Osteocyte (in vitro differentiated cells): ENCODE measurements at regions not wholly inside any gene's neighbourhood (a gene's known extent, or its start where the extent isn't known, plus 50 kb on each side); places are given as distances from the start of the nearest gene placed in this dataset.

ENCODE experiments used
- DNase-seq: peaks from one replicate; pipeline ENCODE4 v3.0.0; 2021; ENCODE audit warnings: mixed read lengths; ENCODE audit not compliant: unreplicated experiment; ENCODE audit errors: extremely low spot score
- H3K27ac Mint-ChIP-seq: one replicate; pipeline ENCODE4 v1.8.0; 2021; ENCODE audit warnings: mild to moderate bottlenecking, mixed read lengths; ENCODE audit not compliant: unreplicated experiment
- H3K27me3 Mint-ChIP-seq: one replicate; pipeline ENCODE4 v1.8.0; 2021; ENCODE audit warnings: mixed read lengths; ENCODE audit not compliant: unreplicated experiment
- H3K36me3 Mint-ChIP-seq: one replicate; pipeline ENCODE4 v1.8.0; 2021; ENCODE audit warnings: mixed read lengths; ENCODE audit not compliant: unreplicated experiment
- H3K4me1 Mint-ChIP-seq: one replicate; pipeline ENCODE4 v1.8.0; 2021; ENCODE audit warnings: mixed read lengths; ENCODE audit not compliant: unreplicated experiment
- H3K4me3 Mint-ChIP-seq: one replicate; pipeline ENCODE4 v1.8.0; 2021; ENCODE audit warnings: mild to moderate bottlenecking, moderate library complexity, mixed read lengths; ENCODE audit not compliant: unreplicated experiment
- H3K9me3 Mint-ChIP-seq: one replicate; pipeline ENCODE4 v1.8.0; 2021; ENCODE audit warnings: mixed read lengths; ENCODE audit not compliant: unreplicated experiment
- CTCF ChIP-seq: fragments of 200-600 bp; sonication (generic); IDR thresholded peaks from 2 replicates; pipeline ENCODE4 v1.5.0; 2021; ENCODE audit warnings: antibody characterized with exemption, mild to moderate bottlenecking, moderate library complexity

GRCh38 chr16:85314512-85314971 is 202.3 kb upstream of the CIBAR2 start:
- peaks cover 47% of the 10 kb centered on the region for H3K4me1 Mint-ChIP-seq
- no peak for DNase-seq
- no peak overlapping the region for H3K4me3 Mint-ChIP-seq
- H3K36me3 Mint-ChIP-seq = no peaks in the 10 kb centered on the region
- TF ChIP-seq CTCF = no peak
- H3K27me3 Mint-ChIP-seq = no peaks in the 10 kb centered on the region
- peak overlapping the region; percentile 47 for H3K27ac Mint-ChIP-seq
- H3K9me3 Mint-ChIP-seq = no peaks in the 10 kb centered on the region

GRCh38 chr16:85315866-85316265 is 203.6 kb upstream of the CIBAR2 start:
- no peak for DNase-seq
- no peaks in the 10 kb centered on the region for H3K36me3 Mint-ChIP-seq
- H3K27ac Mint-ChIP-seq = no peak overlapping the region
- no peaks in the 10 kb centered on the region for H3K9me3 Mint-ChIP-seq
- H3K27me3 Mint-ChIP-seq = no peaks in the 10 kb centered on the region
- peaks cover 58% of the 10 kb centered on the region for H3K4me1 Mint-ChIP-seq
- no peak overlapping the region for H3K4me3 Mint-ChIP-seq
- no peak for TF ChIP-seq CTCF

- DNase-seq = no peak
- peak; percentile 89 for TF ChIP-seq CTCF
- Mint-ChIP-seq H3K27ac (no peak overlapping the region), H3K4me1 (peaks cover 59% of the 10 kb centered on the region), H3K4me3 (no peak overlapping the region), H3K27me3 (no peaks in the 10 kb centered on the region), H3K9me3 (no peaks in the 10 kb centered on the region), H3K36me3 (no peaks in the 10 kb centered on the region)
Observed at GRCh38 chr16:85316321-85316919, 204.1 kb upstream of the CIBAR2 start.

- H3K9me3 Mint-ChIP-seq = no peaks in the 10 kb centered on the region
- H3K27me3 Mint-ChIP-seq = no peaks in the 10 kb centered on the region
- H3K36me3 Mint-ChIP-seq = no peaks in the 10 kb centered on the region
- peaks cover 61% of the 10 kb centered on the region for H3K4me1 Mint-ChIP-seq
- no peak overlapping the region for H3K4me3 Mint-ChIP-seq
- no peak overlapping the region for H3K27ac Mint-ChIP-seq
- no peak for TF ChIP-seq CTCF
- no peak for DNase-seq
Observed at GRCh38 chr16:85316944-85317343, 204.7 kb upstream of the CIBAR2 start.

GRCh38 chr16:85317704-85318103 is 205.4 kb upstream of the CIBAR2 start:
- no peak overlapping the region for H3K4me3 Mint-ChIP-seq
- DNase-seq = no peak
- H3K27me3 Mint-ChIP-seq = no peaks in the 10 kb centered on the region
- H3K27ac Mint-ChIP-seq = no peak overlapping the region
- TF ChIP-seq CTCF = no peak
- no peaks in the 10 kb centered on the region for H3K36me3 Mint-ChIP-seq
- peaks cover 60% of the 10 kb centered on the region for H3K4me1 Mint-ChIP-seq
- no peaks in the 10 kb centered on the region for H3K9me3 Mint-ChIP-seq
